GM12801 (cell line): ENCODE measurements at regions not wholly inside any gene's neighbourhood (a gene's known extent, or its start where the extent isn't known, plus 50 kb on each side); places are given as distances from the start of the nearest gene placed in this dataset.

Source experiments
- TF ChIP-seq, protein P1 (sequence below): IDR thresholded peaks from one replicate; pipeline ENCODE4 v1.5.1; 2011; ENCODE audit warnings: control low read depth; ENCODE audit not compliant: insufficient read length; ENCODE audit errors: extremely low read depth

DNA sequence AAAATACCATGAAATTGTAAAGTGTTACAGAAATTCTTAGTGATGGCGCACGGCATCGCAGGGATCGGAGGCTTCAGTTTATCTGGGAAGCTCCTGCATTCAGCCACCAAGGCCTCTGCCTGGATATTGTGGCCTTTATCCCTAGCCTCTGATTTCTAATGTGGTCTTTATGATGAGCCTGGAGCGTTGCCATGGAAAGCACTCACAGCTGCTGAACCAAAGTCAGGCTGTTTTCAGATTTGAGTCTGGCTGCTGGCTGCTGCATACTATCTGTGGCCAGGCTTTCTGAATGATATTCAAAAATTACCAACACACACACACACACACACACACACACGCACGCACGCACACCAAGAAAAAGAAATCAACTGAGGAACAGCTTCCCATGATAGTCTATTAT is 101.1 kb upstream of the ZNF366 start:
- TF ChIP-seq, protein P1, sequence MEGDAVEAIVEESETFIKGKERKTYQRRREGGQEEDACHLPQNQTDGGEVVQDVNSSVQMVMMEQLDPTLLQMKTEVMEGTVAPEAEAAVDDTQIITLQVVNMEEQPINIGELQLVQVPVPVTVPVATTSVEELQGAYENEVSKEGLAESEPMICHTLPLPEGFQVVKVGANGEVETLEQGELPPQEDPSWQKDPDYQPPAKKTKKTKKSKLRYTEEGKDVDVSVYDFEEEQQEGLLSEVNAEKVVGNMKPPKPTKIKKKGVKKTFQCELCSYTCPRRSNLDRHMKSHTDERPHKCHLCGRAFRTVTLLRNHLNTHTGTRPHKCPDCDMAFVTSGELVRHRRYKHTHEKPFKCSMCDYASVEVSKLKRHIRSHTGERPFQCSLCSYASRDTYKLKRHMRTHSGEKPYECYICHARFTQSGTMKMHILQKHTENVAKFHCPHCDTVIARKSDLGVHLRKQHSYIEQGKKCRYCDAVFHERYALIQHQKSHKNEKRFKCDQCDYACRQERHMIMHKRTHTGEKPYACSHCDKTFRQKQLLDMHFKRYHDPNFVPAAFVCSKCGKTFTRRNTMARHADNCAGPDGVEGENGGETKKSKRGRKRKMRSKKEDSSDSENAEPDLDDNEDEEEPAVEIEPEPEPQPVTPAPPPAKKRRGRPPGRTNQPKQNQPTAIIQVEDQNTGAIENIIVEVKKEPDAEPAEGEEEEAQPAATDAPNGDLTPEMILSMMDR: no peak

DNA sequence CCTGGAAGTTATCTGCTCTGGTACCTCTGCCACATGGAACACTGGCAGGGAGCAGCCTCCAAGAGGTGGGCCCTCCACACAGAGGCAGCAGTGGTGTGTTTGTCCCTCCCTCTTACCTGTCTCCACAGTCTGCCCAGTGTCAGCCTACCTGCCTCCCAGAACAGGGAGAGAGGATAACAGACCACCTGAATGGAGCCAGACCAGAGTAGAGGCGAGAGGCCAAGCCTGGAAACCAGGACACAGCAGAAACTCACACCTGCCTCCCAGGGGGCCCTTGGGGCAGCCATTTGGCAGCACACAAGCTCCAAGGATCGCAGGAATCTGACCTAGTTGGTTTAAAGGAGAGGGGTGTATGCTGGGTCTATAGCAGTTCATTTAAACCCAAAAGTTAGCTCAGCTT is 100.2 kb upstream of the ZNF366 start:
- TF ChIP-seq, protein P1: no peak

DNA sequence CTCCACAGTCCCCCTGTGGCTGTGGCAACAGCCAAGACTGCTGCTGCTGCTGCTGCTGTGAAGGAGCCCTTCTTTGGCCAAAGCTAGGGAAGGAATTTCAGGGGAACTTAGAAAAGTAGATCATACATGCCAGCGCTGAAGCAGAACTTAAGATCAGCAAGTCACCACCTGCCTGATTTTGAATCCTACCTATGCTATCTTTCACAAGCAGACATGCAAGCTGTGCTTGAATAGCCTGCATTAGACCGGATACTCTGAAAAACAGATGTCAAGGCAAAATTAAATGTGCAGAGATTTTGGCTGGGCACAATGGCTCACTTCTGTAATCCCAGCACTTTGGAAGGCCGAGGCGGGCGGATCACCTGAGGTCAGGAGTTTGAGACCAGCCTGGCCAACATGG is 99.3 kb upstream of the ZNF366 start:
- TF ChIP-seq, protein P1: no peak

DNA sequence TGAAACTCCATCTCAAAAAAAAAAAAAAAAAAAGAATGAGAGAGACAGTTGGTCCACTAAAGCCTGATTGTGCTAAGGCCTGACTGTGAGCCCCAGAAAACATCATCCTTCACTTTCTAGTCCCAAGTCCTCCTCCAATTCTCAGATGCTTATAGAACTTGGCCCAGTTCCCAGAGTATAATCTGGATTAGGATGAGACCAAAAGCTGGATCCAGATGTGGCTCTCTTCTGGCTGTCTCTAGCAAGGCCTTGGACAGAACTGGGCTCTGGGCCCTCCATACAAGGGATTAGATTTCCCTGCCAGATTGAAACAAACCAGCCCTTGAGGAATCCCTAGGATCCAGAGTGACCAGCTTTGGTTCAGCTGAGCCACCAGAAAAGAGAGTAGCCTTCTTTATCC is 98.4 kb upstream of the ZNF366 start:
- TF ChIP-seq, protein P1: no peak

DNA sequence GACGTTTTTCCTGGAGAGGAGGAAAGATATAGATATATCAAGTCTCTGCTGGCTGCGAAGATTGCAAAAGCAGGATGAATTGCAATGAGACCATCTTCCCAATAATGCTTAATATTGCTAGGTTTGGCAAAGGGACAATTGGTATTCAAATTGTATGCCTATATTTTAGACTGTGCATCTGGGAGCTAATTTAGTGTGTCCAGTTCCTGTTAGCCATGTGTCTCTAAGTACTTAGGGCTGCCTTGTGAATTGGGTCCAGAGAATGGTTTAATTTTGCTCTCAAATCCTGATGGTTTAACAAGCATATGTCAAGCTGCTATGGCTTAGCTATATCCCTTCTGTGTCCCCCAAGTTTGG is 97.6 kb upstream of the ZNF366 start:
- TF ChIP-seq, protein P1: no peak

DNA sequence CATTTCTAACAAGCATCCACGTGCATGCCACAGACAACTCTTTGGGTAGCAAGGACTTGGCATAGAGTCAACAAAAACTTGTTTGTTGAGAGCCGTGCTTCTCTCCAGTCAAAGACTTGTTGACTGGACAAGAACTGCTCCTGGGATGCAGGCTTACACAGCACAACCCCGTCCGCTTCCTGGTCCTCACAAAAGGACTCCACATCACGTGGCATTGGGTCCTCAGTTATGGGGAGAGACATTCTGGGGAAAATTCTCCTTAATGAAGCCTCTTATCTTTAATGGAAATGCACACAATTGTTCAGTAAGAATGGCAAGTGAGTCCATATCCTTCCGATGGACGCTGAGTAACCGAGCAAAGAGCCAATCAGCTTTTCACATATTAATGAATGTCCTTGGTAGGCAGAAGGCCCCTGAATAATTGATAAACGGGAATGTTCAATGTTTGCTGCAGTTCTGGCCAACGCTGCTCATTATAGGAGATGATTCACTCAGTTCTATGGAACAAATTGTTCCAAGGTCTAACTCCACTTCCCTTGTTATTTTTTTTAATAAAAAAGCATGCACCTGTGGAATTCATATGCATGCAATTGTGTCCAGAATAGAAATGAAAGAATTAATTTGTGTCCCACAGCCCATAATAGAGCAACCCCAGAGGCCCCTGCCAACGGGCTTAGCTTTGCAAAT is 97.0 kb upstream of the ZNF366 start:
- TF ChIP-seq, protein P1: no peak

DNA sequence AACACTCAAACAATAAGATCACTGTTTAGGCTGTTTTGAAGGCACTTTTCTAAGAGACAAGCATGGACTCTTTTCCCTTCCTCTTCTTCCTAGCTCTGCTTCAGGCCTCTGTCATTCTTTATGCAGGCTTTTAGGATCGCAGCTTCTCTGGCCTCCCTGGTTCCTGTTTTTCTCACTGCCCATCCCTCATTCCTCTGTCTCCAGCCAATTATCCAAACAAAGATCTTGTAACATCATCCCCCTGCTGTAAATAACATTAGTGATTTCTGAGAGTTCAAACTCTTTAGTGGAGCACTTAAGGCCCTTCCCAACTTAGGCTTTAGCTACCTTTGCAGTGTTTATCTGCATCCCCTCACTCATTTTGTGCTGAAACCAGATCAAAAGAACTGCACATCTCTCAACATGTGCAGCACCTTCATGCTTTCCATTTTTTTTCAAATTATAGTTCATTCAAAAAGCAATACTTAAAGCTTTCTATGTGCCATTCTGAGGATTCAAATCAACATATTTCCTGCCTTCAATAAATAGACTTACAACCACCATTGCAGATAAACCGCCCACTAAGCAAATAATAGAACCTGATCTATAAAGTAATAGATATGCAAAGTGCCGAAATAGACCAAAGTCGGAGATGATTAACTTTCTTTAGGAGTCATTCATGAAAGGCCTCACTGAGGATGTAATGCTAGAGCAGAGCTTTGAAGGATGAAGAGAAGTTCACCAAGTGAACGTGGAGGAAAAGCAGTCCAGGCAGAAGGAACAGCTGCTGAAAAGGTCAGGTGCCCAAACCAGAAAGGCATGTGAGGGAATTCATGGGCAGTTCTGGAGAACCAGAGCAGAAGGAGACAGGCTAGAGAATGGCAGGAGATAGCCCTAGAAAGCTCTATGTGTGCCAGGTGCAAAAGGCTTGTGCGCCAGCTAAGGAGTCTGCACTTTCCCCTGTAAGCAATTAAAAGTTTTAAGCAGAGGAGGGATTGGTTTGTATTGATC is 95.8 kb upstream of the ZNF366 start:
- TF ChIP-seq, protein P1: no peak
